ENCODE measurements at regions not wholly inside any gene's neighbourhood (a gene's known extent, or its start where the extent isn't known, plus 50 kb on each side); places are given as distances from the start of the nearest gene placed in this dataset.

- intact Hi-C loops (cut with DNase I): no loop called here
Observed at GRCh38 chr2:79210274-79210917, 50.8 kb upstream of the REG3A start.

More at GRCh38 chr2:79210274-79210917, 50.8 kb upstream of the REG3A start:
- DNase-seq: no peak

Data from posterior cingulate gyrus (tissue), 11 donors.